ENCODE measurements at regions not wholly inside any gene's neighbourhood (a gene's known extent, or its start where the extent isn't known, plus 50 kb on each side); places are given as distances from the start of the nearest gene placed in this dataset.

GRCh38 chr6:40210628-40211056 is 276.4 kb upstream of the MOCS1 start:
- TF ChIP-seq, protein P1, sequence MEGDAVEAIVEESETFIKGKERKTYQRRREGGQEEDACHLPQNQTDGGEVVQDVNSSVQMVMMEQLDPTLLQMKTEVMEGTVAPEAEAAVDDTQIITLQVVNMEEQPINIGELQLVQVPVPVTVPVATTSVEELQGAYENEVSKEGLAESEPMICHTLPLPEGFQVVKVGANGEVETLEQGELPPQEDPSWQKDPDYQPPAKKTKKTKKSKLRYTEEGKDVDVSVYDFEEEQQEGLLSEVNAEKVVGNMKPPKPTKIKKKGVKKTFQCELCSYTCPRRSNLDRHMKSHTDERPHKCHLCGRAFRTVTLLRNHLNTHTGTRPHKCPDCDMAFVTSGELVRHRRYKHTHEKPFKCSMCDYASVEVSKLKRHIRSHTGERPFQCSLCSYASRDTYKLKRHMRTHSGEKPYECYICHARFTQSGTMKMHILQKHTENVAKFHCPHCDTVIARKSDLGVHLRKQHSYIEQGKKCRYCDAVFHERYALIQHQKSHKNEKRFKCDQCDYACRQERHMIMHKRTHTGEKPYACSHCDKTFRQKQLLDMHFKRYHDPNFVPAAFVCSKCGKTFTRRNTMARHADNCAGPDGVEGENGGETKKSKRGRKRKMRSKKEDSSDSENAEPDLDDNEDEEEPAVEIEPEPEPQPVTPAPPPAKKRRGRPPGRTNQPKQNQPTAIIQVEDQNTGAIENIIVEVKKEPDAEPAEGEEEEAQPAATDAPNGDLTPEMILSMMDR (conservative IDR thresholded peaks at IDR 0.05) = no peak
- no peak for TF ChIP-seq EZH2 (IDR thresholded peaks at IDR 0.05; ENCODE audit: low read depth)
